ENCODE measurements at regions not wholly inside any gene's neighbourhood (a gene's known extent, or its start where the extent isn't known, plus 50 kb on each side); places are given as distances from the start of the nearest gene placed in this dataset.

GRCh38 chr1:17958704-17959103, 148.9 kb upstream of the IGSF21 start:
- Histone ChIP-seq H3K9me3 (no peaks in the 10 kb centered on the region), H3K36me3 (no peaks in the 10 kb centered on the region), H3K4me1 (no peaks in the 10 kb centered on the region), H3K4me3 (no peak overlapping the region), H3K27me3 (peaks cover 0 to 53% (median 14%) of the 10 kb centered on the region in 7 donors), H3K27ac (no peak overlapping the region)
- intact Hi-C loops (cut with DNase I), result no loop called here
- WGBS, 2 donors, result 16 to 36% methylated on average over 1 of the region's 1 CpG
- DNase-seq (no peak), ATAC-seq (no peak)
- no peak for TF ChIP-seq CTCF (IDR thresholded peaks at IDR 0.05)

DNA sequence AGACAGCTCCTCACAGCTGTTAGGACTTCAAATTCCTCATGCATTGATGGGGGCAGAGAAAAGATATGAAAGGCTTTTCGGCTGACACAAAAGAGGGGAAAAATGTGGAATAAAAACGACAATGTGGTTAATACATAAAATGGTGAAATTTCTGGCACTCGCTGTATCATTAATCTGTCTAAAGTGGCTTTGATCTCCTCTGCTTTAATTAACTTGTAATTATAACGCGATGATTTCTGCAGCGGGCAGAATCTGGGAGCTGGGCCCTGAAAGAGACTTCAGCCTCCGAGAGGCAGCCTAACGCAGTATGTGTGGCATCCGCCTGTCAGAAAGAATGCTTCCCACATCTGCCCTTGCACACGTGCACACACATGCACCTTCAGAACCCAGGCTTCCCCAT, 144.1 kb upstream of the IGSF21 start:
- Histone ChIP-seq H3K27ac (no peak overlapping the region), H3K9me3 (no peaks in the 10 kb centered on the region), H3K4me3 (no peak overlapping the region), H3K4me1 (no peaks in the 10 kb centered on the region), H3K36me3 (no peaks in the 10 kb centered on the region), H3K27me3 (peaks cover 0 to 48% (median 20%) of the 10 kb centered on the region in 7 donors)
- 60% methylated on average over 10 of the region's 10 CpGs for WGBS, 2 donors
- ATAC-seq (no peak), DNase-seq (no peak)
- intact Hi-C loops (cut with DNase I), result no loop called here
- no peak for TF ChIP-seq CTCF (IDR thresholded peaks at IDR 0.05)

- intact Hi-C loops (cut with DNase I), result no loop called here
- DNase-seq, result no peak
- Histone ChIP-seq H3K27me3 (peaks cover 0 to 38% (median 20%) of the 10 kb centered on the region in 7 donors), H3K4me3 (no peak overlapping the region), H3K36me3 (no peaks in the 10 kb centered on the region), H3K9me3 (no peaks in the 10 kb centered on the region), H3K27ac (no peak overlapping the region), H3K4me1 (no peaks in the 10 kb centered on the region)
- ATAC-seq, result no peak
- TF ChIP-seq CTCF (IDR thresholded peaks at IDR 0.05), result no peak
- 63 to 67% methylated on average over 5 of the region's 5 CpGs for WGBS, 2 donors
These were observed 142.0 kb upstream of the IGSF21 start for GRCh38 chr1:17965515-17966100.

- intact Hi-C loops (cut with DNase I), result no loop called here
- no peak for ATAC-seq
These were observed 141.3 kb upstream of the IGSF21 start for GRCh38 chr1:17966341-17966740.

More at GRCh38 chr1:17966341-17966740, 141.3 kb upstream of the IGSF21 start:
- Histone ChIP-seq H3K4me1 (no peaks in the 10 kb centered on the region), H3K9me3 (no peaks in the 10 kb centered on the region), H3K4me3 (no peak overlapping the region), H3K36me3 (no peaks in the 10 kb centered on the region), H3K27ac (no peak overlapping the region), H3K27me3 (peaks cover 0 to 37% (median 14%) of the 10 kb centered on the region in 7 donors)
- DNase-seq, result no peak
- 39 to 52% methylated on average over 7 of the region's 7 CpGs for WGBS, 2 donors
- TF ChIP-seq CTCF (IDR thresholded peaks at IDR 0.05), result no peak
